OCI-LY7 (cell line): ENCODE measurements at regions not wholly inside any gene's neighbourhood (a gene's known extent, or its start where the extent isn't known, plus 50 kb on each side); places are given as distances from the start of the nearest gene placed in this dataset.

Experiments
- BruUV-seq: library from RNA; stranded (reverse); fragments of 400-500 nt; replicated peaks from 2 replicates; lab custom pipeline; 2021; lab: Mats Ljungman, UMichigan
- CTCF ChIA-PET: fragments of 300-600 bp; sonication (Branson Sonifier 250); formaldehyde crosslinking; loops from one replicate; lab custom pipeline; 2022; ENCODE audit warnings: antibody characterized with exemption; ENCODE audit not compliant: unreplicated experiment; lab: Charles Lee
- POLR2A ChIA-PET: fragments of 300-600 bp; sonication (Branson Sonifier 250); formaldehyde crosslinking; loops from one replicate; lab custom pipeline; 2022; ENCODE audit warnings: antibody characterized with exemption; lab: Charles Lee
- DNase-seq: peaks from one replicate; pipeline ENCODE4 v3.0.0-alpha.2; 2015; ENCODE audit warnings: low spot score
- H2AFZ ChIP-seq: fragments of 200-600 bp; sonication (generic), shearing (Covaris generic); 2 replicates; pipeline ENCODE4 v1.6.1; 2014; ENCODE audit warnings: mild to moderate bottlenecking, antibody characterized with exemption, low read length, moderate library complexity
- H3K27ac ChIP-seq: fragments of 200-600 bp; sonication (generic); 2 replicates; pipeline ENCODE4 v1.5.1; 2014; ENCODE audit warnings: mixed run types, low read depth, mild to moderate bottlenecking, moderate library complexity, low read length, inconsistent platforms; ENCODE audit not compliant: poor library complexity, severe bottlenecking
- H3K36me3 ChIP-seq: fragments of 200-600 bp; sonication (generic); 2 replicates; pipeline ENCODE4 v1.6.1; 2014; ENCODE audit warnings: mild to moderate bottlenecking, antibody characterized with exemption, low read length, moderate library complexity, mixed read lengths; ENCODE audit not compliant: insufficient read depth
- H3K4me1 ChIP-seq: fragments of 200-600 bp; sonication (generic); 2 replicates; pipeline ENCODE4 v1.5.1; 2014; ENCODE audit warnings: mild to moderate bottlenecking, low read length; ENCODE audit not compliant: insufficient read depth, poor library complexity, severe bottlenecking
- H3K4me2 ChIP-seq: fragments of 200-600 bp; sonication (generic); 2 replicates; pipeline ENCODE4 v1.6.1; 2014; ENCODE audit warnings: mild to moderate bottlenecking, low read length
- H3K4me3 ChIP-seq: fragments of 200-600 bp; sonication (generic); 2 replicates; pipeline ENCODE4 v1.5.1; 2014; ENCODE audit warnings: mild to moderate bottlenecking, low read depth, low read length; ENCODE audit not compliant: poor library complexity, severe bottlenecking
- H3K79me2 ChIP-seq: fragments of 200-600 bp; sonication (generic); 2 replicates; pipeline ENCODE4 v1.6.1; 2016; ENCODE audit warnings: low read depth, mild to moderate bottlenecking, low read length, moderate library complexity, mixed read lengths; ENCODE audit not compliant: insufficient read depth
- H3K9me2 ChIP-seq: fragments of 200-600 bp; sonication (generic); 2 replicates; pipeline ENCODE4 v1.6.1; 2016; ENCODE audit warnings: mild to moderate bottlenecking, low read length, mixed read lengths; ENCODE audit not compliant: insufficient read depth
- H3K9me3 ChIP-seq: fragments of 200-600 bp; sonication (generic); 2 replicates; pipeline ENCODE4 v1.6.1; 2014; ENCODE audit warnings: mild to moderate bottlenecking, mixed run types, low read length, mixed read lengths
- H4K20me1 ChIP-seq: fragments of 200-600 bp; sonication (generic); 2 replicates; pipeline ENCODE4 v1.6.1; 2014; ENCODE audit warnings: mild to moderate bottlenecking, antibody characterized with exemption, low read length, moderate library complexity, mixed read lengths; ENCODE audit not compliant: insufficient read depth
- EZH2phosphoT487 ChIP-seq: fragments of 200-600 bp; sonication (generic); IDR thresholded peaks from 2 replicates; pipeline ENCODE4 v1.6.1; 2018; ENCODE audit warnings: low read depth, borderline replicate concordance, mild to moderate bottlenecking, mixed run types, antibody characterized with exemption, low read length, moderate library complexity, mixed read lengths
- intact Hi-C: fragments of 100-400 bp; cut with micrococcal nuclease; formaldehyde crosslinking; loops from one replicate; pipeline ENCODE4 v1.10.0; 2022; ENCODE audit not compliant: unreplicated experiment
- TF ChIP-seq, protein P1 (sequence below): fragments of 200-600 bp; sonication (generic); conservative IDR thresholded peaks from 2 replicates; pipeline ENCODE4 v1.5.1; 2014; ENCODE audit warnings: mild to moderate bottlenecking, antibody characterized with exemption, low read length, moderate library complexity, mixed read lengths

DNA sequence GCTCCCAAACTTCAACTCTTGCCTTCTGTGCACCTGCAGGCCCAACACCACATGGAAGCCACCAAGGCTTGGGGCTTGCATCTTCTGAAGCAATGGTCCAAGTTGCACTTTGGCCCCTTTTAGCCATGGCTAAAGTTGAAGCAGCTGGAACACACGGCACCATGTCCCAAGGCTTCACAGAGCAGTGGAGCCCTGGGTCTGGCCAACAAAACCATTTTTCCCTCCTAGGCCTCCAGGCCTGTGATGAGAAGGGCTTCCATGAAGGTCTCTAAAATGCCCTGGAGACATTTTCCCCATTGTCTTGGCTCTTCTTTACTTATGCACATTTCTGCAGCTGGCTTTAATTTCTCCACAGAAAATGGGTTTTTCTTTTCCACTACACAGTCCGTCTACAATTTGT is 61.3 kb upstream of the CYSLTR1 start:
- Histone ChIP-seq H4K20me1 (no peaks in the 10 kb centered on the region), H2AFZ (no peak overlapping the region), H3K4me3 (no peak overlapping the region), H3K36me3 (no peaks in the 10 kb centered on the region), H3K9me2 (no peaks in the 10 kb centered on the region), H3K9me3 (no peaks in the 10 kb centered on the region), H3K79me2 (no peaks in the 10 kb centered on the region), H3K27ac (no peak overlapping the region), H3K4me2 (no peak overlapping the region), H3K4me1 (no peaks in the 10 kb centered on the region)
- CTCF ChIA-PET, result no interaction called here
- DNase-seq, result no peak
- TF ChIP-seq EZH2phosphoT487, result no peak
- TF ChIP-seq, protein P1, sequence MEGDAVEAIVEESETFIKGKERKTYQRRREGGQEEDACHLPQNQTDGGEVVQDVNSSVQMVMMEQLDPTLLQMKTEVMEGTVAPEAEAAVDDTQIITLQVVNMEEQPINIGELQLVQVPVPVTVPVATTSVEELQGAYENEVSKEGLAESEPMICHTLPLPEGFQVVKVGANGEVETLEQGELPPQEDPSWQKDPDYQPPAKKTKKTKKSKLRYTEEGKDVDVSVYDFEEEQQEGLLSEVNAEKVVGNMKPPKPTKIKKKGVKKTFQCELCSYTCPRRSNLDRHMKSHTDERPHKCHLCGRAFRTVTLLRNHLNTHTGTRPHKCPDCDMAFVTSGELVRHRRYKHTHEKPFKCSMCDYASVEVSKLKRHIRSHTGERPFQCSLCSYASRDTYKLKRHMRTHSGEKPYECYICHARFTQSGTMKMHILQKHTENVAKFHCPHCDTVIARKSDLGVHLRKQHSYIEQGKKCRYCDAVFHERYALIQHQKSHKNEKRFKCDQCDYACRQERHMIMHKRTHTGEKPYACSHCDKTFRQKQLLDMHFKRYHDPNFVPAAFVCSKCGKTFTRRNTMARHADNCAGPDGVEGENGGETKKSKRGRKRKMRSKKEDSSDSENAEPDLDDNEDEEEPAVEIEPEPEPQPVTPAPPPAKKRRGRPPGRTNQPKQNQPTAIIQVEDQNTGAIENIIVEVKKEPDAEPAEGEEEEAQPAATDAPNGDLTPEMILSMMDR, result no peak
- intact Hi-C loops, result no loop called here
- BruUV-seq, result no TSS peak
- POLR2A ChIA-PET, result no interaction called here

DNA sequence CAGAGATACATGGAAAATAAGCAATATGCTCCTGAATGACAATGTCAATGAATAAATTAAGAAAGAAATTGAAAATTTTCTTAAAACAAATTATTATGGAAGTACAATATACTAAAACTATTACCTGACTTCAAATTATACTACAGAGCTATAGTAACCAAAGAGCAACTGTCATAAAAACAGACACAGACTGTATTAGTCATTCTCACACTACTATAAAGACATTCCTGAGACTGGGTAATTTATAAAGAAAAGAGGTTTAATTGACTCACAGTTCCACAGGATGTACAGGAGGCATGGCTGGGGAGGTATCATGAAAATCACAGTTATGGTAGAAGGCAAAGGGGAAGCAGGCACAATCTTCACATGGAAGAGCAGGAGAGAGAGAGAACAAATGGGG is 60.0 kb upstream of the CYSLTR1 start:
- TF ChIP-seq EZH2phosphoT487, result no peak
- TF ChIP-seq, protein P1, result no peak
- Histone ChIP-seq H3K4me2 (no peak overlapping the region), H3K4me1 (no peaks in the 10 kb centered on the region), H2AFZ (no peak overlapping the region), H3K9me3 (no peaks in the 10 kb centered on the region), H3K4me3 (no peak overlapping the region), H3K79me2 (no peaks in the 10 kb centered on the region), H3K27ac (no peak overlapping the region), H4K20me1 (no peaks in the 10 kb centered on the region), H3K9me2 (no peaks in the 10 kb centered on the region), H3K36me3 (no peaks in the 10 kb centered on the region)
- CTCF ChIA-PET, result no interaction called here
- intact Hi-C loops, result no loop called here
- BruUV-seq, result no TSS peak
- DNase-seq, result no peak
- POLR2A ChIA-PET, result no interaction called here

DNA sequence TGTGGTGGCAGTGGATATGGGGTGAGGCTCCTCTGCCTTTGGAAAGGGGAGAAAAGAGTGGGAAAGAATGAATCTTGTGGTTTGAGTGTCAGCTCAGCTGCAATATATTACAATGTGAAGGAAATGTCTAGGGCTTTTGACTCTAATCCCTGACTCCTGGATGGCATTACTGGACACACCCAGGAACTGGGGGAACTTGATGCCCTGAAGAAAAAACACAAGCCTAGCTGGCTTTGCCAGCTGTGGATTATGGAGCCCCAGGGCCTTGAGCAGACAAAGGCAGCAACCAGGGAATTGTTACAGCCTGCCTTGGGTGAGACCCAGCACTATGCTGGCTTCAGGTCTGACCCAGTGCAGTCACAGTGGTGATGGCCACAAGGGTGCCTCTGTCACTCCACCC is 57.1 kb upstream of the CYSLTR1 start:
- no peak overlapping the region for H3K4me3 ChIP-seq
- no TSS peak for BruUV-seq
- H4K20me1 ChIP-seq, result no peaks in the 10 kb centered on the region
- no peak overlapping the region for H2AFZ ChIP-seq
- H3K4me2 ChIP-seq, result no peak overlapping the region
- no peak for DNase-seq
- intact Hi-C loops, result no loop called here
- ChIA-PET POLR2A (no interaction called here), CTCF (no interaction called here)
- H3K9me3 ChIP-seq, result no peaks in the 10 kb centered on the region
- TF ChIP-seq, protein P1, result no peak
- TF ChIP-seq EZH2phosphoT487, result no peak
- no peaks in the 10 kb centered on the region for H3K9me2 ChIP-seq
- H3K36me3 ChIP-seq, result no peaks in the 10 kb centered on the region
- H3K27ac ChIP-seq, result no peak overlapping the region
- no peaks in the 10 kb centered on the region for H3K79me2 ChIP-seq
- H3K4me1 ChIP-seq, result no peaks in the 10 kb centered on the region
